ENCODE measurements at regions not wholly inside any gene's neighbourhood (a gene's known extent, or its start where the extent isn't known, plus 50 kb on each side); places are given as distances from the start of the nearest gene placed in this dataset.

GRCh38 chr3:128555098-128555825, 62.3 kb upstream of the GATA2 start:
- Histone ChIP-seq H3K9ac (ENCODE audit: low read length) (no peak overlapping the region), H2AFZ (ENCODE audit: low read length) (peak overlapping the region; percentile 42; the same call in 1 of the 2 replicates), H3K9me2 (replicated peaks; ENCODE audit: low read length) (no peaks in the 10 kb centered on the region), H3K4me3 (ENCODE audit: low read length) (no peak overlapping the region), H3F3A (ENCODE audit: low read length, unreplicated experiment) (no peaks in the 10 kb centered on the region), H3K36me3 (ENCODE audit: low read depth, low read length) (no peaks in the 10 kb centered on the region), H3K27ac (ENCODE audit: low read length) (no peak overlapping the region), H3K4me1 (ENCODE audit: insufficient read depth, low read length) (peaks cover 11% of the 10 kb centered on the region), H3K9me3 (ENCODE audit: low read length) (no peaks in the 10 kb centered on the region), H4K20me1 (ENCODE audit: low read length) (no peaks in the 10 kb centered on the region), H3K79me2 (ENCODE audit: low read length) (no peaks in the 10 kb centered on the region), H3K4me2 (ENCODE audit: low read length) (peak overlapping the region; percentile 22; the same call in 1 of the 2 replicates), H3K27me3 (ENCODE audit: low read length) (no peaks in the 10 kb centered on the region)
- ChIA-PET CTCF (no interaction called here), POLR2A (ENCODE audit: unreplicated experiment) (no interaction called here)
- intact Hi-C loops (cut with micrococcal nuclease), result no loop called here
- no TSS peak for BruUV-seq (replicated peaks)
- DNase-seq (no peak), ATAC-seq (no peak)
- TF ChIP-seq EZH2phosphoT487 (IDR thresholded peaks at IDR 0.05; ENCODE audit: borderline replicate concordance, low read length) (no peak), CTCF (conservative IDR thresholded peaks at IDR 0.05; ENCODE audit: low read depth, low read length) (no peak), EZH2 (IDR thresholded peaks at IDR 0.05; ENCODE audit: low read length, unreplicated experiment) (no peak)

DNA sequence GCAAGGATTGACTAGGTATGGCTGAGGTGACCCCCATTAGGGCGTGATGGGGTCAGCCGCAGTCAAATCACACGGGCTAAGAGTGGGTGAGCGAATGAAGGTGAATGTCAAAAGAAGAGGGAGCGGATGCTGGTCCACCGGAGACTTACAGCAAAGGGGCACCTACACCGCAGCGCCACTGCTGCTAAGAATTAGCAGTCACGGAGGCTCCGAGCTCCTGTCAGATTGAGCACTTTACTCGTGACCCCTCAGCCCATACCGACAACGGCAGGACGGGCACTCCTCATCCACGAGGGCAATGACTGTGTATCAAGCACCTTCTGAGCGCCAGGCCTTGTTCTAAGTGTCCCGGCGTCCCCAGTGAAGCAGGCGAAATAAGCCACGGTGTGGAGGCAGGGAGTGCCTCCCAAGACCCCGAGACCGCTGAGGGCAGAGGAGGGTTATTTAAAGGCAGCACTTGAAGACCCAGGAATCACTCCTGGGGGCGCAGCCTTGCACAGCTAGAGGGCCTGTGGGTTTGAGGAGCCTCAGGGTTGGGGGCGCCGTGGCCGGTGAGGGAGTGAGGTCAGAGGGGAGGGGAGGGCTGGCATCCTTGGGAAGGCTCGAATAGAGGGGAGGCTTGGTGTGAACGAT, 61.6 kb upstream of the GATA2 start:
- H3K27ac ChIP-seq (ENCODE audit: low read length), result no peak overlapping the region
- no TSS peak for BruUV-seq (replicated peaks)
- no peaks in the 10 kb centered on the region for H3K9me2 ChIP-seq (replicated peaks; ENCODE audit: low read length)
- no peaks in the 10 kb centered on the region for H3K36me3 ChIP-seq (ENCODE audit: low read depth, low read length)
- ChIA-PET CTCF (no interaction called here), POLR2A (ENCODE audit: unreplicated experiment) (no interaction called here)
- no peak for ATAC-seq
- intact Hi-C loops (cut with micrococcal nuclease), result no loop called here
- H2AFZ ChIP-seq (ENCODE audit: low read length), result no peak overlapping the region
- H3K27me3 ChIP-seq (ENCODE audit: low read length), result no peaks in the 10 kb centered on the region
- H3K4me3 ChIP-seq (ENCODE audit: low read length), result no peak overlapping the region
- no peaks in the 10 kb centered on the region for H3K9me3 ChIP-seq (ENCODE audit: low read length)
- no peak overlapping the region for H3K9ac ChIP-seq (ENCODE audit: low read length)
- DNase-seq, result no peak
- TF ChIP-seq EZH2phosphoT487 (IDR thresholded peaks at IDR 0.05; ENCODE audit: borderline replicate concordance, low read length) (no peak), EZH2 (IDR thresholded peaks at IDR 0.05; ENCODE audit: low read length, unreplicated experiment) (no peak), CTCF (conservative IDR thresholded peaks at IDR 0.05; ENCODE audit: low read depth, low read length) (no peak)
- no peak overlapping the region for H3K4me2 ChIP-seq (ENCODE audit: low read length)
- peaks cover 8% of the 10 kb centered on the region for H3K4me1 ChIP-seq (ENCODE audit: insufficient read depth, low read length)
- H3K79me2 ChIP-seq (ENCODE audit: low read length), result no peaks in the 10 kb centered on the region
- H4K20me1 ChIP-seq (ENCODE audit: low read length), result no peaks in the 10 kb centered on the region
- no peaks in the 10 kb centered on the region for H3F3A ChIP-seq (ENCODE audit: low read length, unreplicated experiment)

DNA sequence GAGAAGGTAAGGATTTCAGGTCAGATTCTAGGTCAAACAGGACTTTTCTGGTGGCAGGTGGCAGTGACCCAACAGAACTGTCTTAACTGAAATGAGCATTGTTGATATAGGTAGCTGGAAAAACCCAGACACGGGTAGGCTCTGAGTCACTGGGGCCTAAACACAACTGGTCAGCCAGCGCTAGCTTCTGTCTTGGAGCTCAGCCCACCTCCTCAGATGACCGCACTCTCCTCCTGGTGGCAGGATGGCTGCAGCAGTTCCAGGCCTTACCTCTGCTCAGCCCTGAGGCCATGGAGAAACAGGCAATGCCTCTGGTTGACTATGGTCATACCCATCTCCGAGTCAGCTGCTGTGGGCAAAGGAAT, 61.1 kb upstream of the GATA2 start:
- Histone ChIP-seq H3K36me3 (ENCODE audit: low read depth, low read length) (no peaks in the 10 kb centered on the region), H3K4me1 (ENCODE audit: insufficient read depth, low read length) (peaks cover 3% of the 10 kb centered on the region; the same call in 1 of the 2 replicates), H3K9ac (ENCODE audit: low read length) (no peak overlapping the region), H3K4me2 (ENCODE audit: low read length) (no peak overlapping the region), H4K20me1 (ENCODE audit: low read length) (no peaks in the 10 kb centered on the region), H3K9me2 (replicated peaks; ENCODE audit: low read length) (no peaks in the 10 kb centered on the region), H3K27me3 (ENCODE audit: low read length) (no peaks in the 10 kb centered on the region), H2AFZ (ENCODE audit: low read length) (no peak overlapping the region), H3K9me3 (ENCODE audit: low read length) (no peaks in the 10 kb centered on the region), H3K27ac (ENCODE audit: low read length) (no peak overlapping the region), H3F3A (ENCODE audit: low read length, unreplicated experiment) (no peaks in the 10 kb centered on the region), H3K4me3 (ENCODE audit: low read length) (no peak overlapping the region), H3K79me2 (ENCODE audit: low read length) (no peaks in the 10 kb centered on the region)
- ChIA-PET POLR2A (ENCODE audit: unreplicated experiment) (no interaction called here), CTCF (no interaction called here)
- ATAC-seq, result peak; percentile 86
- DNase-seq, result peak; percentile 65
- no TSS peak for BruUV-seq (replicated peaks)
- peak; percentile 36 for TF ChIP-seq CTCF (conservative IDR thresholded peaks at IDR 0.05; ENCODE audit: low read depth, low read length)
- TF ChIP-seq EZH2phosphoT487 (IDR thresholded peaks at IDR 0.05; ENCODE audit: borderline replicate concordance, low read length), result no peak
- TF ChIP-seq EZH2 (IDR thresholded peaks at IDR 0.05; ENCODE audit: low read length, unreplicated experiment), result no peak
- intact Hi-C loops (cut with micrococcal nuclease), result no loop called here
